Tibial nerve (tissue), 4 donors: ENCODE measurements at regions not wholly inside any gene's neighbourhood (a gene's known extent, or its start where the extent isn't known, plus 50 kb on each side); places are given as distances from the start of the nearest gene placed in this dataset.

Source experiments
- DNase-seq, 2 donors: peaks; one replicate each; pipeline ENCODE4 v3.0.0-alpha.2; 2019; ENCODE audit warnings: low spot score in 2 of 2
- H3K27ac ChIP-seq, 4 donors: fragments of 200-600 bp; sonication (generic) in 3 of 4; one replicate each; pipeline ENCODE4 v1.5.1; 2017 to 2019; ENCODE audit warnings: mild to moderate bottlenecking in 1 of 4
- H3K27me3 ChIP-seq, 2 donors: fragments of 200-600 bp; sonication (generic) in 1 of 2; one replicate each; pipeline versions ENCODE4 v1.5.1 to v1.6.0; 2017 to 2019
- H3K36me3 ChIP-seq, 3 donors: fragments of 200-600 bp; sonication (generic); one replicate each; pipeline ENCODE4 v1.5.1; 2018 to 2019
- H3K4me1 ChIP-seq, 4 donors: fragments of 200-600 bp; sonication (generic) in 3 of 4; one replicate each; pipeline ENCODE4 v1.5.1; 2017 to 2019
- H3K4me3 ChIP-seq, 4 donors: fragments of 200-600 bp; sonication (generic) in 3 of 4; one replicate each; pipeline ENCODE4 v1.5.1; 2017 to 2019; ENCODE audit warnings: mild to moderate bottlenecking in 1 of 4, moderate library complexity in 1 of 4
- H3K9me3 ChIP-seq, 4 donors: fragments of 200-600 bp; sonication (generic) in 3 of 4; one replicate each; pipeline ENCODE4 v1.5.1; 2017 to 2019
- EP300 ChIP-seq, 2 donors: sonication (generic); formaldehyde crosslinking; IDR thresholded peaks; one replicate each; pipeline ENCODE4 v1.6.1; 2017; ENCODE audit warnings: antibody characterized with exemption in 2 of 2, mild to moderate bottlenecking in 1 of 2
- POLR2A ChIP-seq, 2 donors: fragments of 450-650 bp; IDR thresholded peaks; one replicate each; pipeline ENCODE4 v1.6.1; 2017; ENCODE audit warnings: antibody characterized with exemption in 2 of 2, mild to moderate bottlenecking in 2 of 2, moderate library complexity in 2 of 2
- WGBS, 2 donors: methylation state at CpG; one replicate each; pipeline ENCODE4 v1.1.5; 2018; 5-methylcytosine and 5-hydroxymethylcytosine counted together
- TF ChIP-seq, protein P1 (sequence below), 5 experiments: fragments of 200-600 bp in 3 of 5; fragments of 450-650 bp in 2 of 5; sonication (generic) in 3 of 5; IDR thresholded peaks; one replicate each; pipeline ENCODE4 v1.5.1; 2016 to 2019; ENCODE audit warnings: antibody characterized with exemption in 5 of 5, mild to moderate bottlenecking in 3 of 5, moderate library complexity in 2 of 5

- H3K4me1 ChIP-seq = no peaks in the 10 kb centered on the region
- TF ChIP-seq, protein P1, sequence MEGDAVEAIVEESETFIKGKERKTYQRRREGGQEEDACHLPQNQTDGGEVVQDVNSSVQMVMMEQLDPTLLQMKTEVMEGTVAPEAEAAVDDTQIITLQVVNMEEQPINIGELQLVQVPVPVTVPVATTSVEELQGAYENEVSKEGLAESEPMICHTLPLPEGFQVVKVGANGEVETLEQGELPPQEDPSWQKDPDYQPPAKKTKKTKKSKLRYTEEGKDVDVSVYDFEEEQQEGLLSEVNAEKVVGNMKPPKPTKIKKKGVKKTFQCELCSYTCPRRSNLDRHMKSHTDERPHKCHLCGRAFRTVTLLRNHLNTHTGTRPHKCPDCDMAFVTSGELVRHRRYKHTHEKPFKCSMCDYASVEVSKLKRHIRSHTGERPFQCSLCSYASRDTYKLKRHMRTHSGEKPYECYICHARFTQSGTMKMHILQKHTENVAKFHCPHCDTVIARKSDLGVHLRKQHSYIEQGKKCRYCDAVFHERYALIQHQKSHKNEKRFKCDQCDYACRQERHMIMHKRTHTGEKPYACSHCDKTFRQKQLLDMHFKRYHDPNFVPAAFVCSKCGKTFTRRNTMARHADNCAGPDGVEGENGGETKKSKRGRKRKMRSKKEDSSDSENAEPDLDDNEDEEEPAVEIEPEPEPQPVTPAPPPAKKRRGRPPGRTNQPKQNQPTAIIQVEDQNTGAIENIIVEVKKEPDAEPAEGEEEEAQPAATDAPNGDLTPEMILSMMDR (IDR thresholded peaks at IDR 0.05) = no peak
- no peak for TF ChIP-seq POLR2A (IDR thresholded peaks at IDR 0.05)
- TF ChIP-seq EP300 (IDR thresholded peaks at IDR 0.05) = no peak
- DNase-seq = no peak
- no peak overlapping the region for H3K4me3 ChIP-seq
- no peaks in the 10 kb centered on the region for H3K27me3 ChIP-seq
- no peaks in the 10 kb centered on the region for H3K36me3 ChIP-seq
- H3K27ac ChIP-seq = no peak overlapping the region
- peaks cover 0 to 17% (median 0%) of the 10 kb centered on the region in 4 donors for H3K9me3 ChIP-seq
- WGBS, 2 donors = 82 to 85% methylated on average over 5 of the region's 5 CpGs
Observed at GRCh38 chr6:156420172-156420993, 356.8 kb upstream of the ARID1B start.

DNA sequence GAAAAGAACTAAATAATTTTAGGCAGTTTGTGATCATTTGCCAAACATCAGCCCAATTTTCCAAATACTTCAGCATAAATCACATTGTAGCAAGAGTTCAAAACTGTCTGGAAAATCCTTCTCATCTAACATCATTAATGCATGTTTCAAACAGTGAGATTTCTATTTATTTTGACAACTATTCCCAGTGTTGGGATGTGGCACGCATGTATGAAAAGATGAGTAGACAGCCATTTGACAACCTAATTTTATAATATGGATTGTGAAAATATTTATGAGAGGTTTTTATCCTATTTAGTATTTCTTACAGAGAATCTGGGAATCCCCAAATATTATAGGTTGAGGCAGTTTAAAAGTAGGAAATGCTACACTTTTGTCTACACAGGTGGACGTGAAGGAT is 357.6 kb upstream of the ARID1B start:
- Histone ChIP-seq H3K4me1 (no peaks in the 10 kb centered on the region), H3K4me3 (no peak overlapping the region), H3K27ac (no peak overlapping the region), H3K36me3 (no peaks in the 10 kb centered on the region), H3K27me3 (no peaks in the 10 kb centered on the region), H3K9me3 (peaks cover 0 to 17% (median 0%) of the 10 kb centered on the region in 4 donors)
- WGBS, 2 donors = 77 to 86% methylated on average over 2 of the region's 2 CpGs
- TF ChIP-seq, protein P1 (IDR thresholded peaks at IDR 0.05) = no peak
- TF ChIP-seq EP300 (IDR thresholded peaks at IDR 0.05) (no peak), POLR2A (IDR thresholded peaks at IDR 0.05) (no peak)
- DNase-seq = no peak

GRCh38 chr6:156418253-156418652 is 358.9 kb upstream of the ARID1B start:
- H3K4me1 ChIP-seq = no peaks in the 10 kb centered on the region
- H3K9me3 ChIP-seq = peaks cover 0 to 15% (median 0%) of the 10 kb centered on the region in 4 donors
- 77 to 83% methylated on average over 1 of the region's 1 CpG for WGBS, 2 donors
- H3K36me3 ChIP-seq = no peaks in the 10 kb centered on the region
- TF ChIP-seq EP300 (IDR thresholded peaks at IDR 0.05) = no peak
- TF ChIP-seq, protein P1 (IDR thresholded peaks at IDR 0.05) = no peak
- TF ChIP-seq POLR2A (IDR thresholded peaks at IDR 0.05) = no peak
- H3K27ac ChIP-seq = no peak overlapping the region
- DNase-seq = no peak
- H3K4me3 ChIP-seq = no peak overlapping the region
- no peaks in the 10 kb centered on the region for H3K27me3 ChIP-seq

- TF ChIP-seq, protein P1 (IDR thresholded peaks at IDR 0.05) = no peak
- TF ChIP-seq POLR2A (IDR thresholded peaks at IDR 0.05) (no peak), EP300 (IDR thresholded peaks at IDR 0.05) (no peak)
- Histone ChIP-seq H3K27ac (no peak overlapping the region), H3K9me3 (peaks cover 0 to 15% (median 0%) of the 10 kb centered on the region in 4 donors), H3K4me3 (no peak overlapping the region), H3K4me1 (no peaks in the 10 kb centered on the region), H3K27me3 (no peaks in the 10 kb centered on the region), H3K36me3 (no peaks in the 10 kb centered on the region)
- DNase-seq = no peak
- 83 to 95% methylated on average over 1 of the region's 1 CpG for WGBS, 2 donors
Observed at GRCh38 chr6:156416391-156416790, 360.8 kb upstream of the ARID1B start.

DNA sequence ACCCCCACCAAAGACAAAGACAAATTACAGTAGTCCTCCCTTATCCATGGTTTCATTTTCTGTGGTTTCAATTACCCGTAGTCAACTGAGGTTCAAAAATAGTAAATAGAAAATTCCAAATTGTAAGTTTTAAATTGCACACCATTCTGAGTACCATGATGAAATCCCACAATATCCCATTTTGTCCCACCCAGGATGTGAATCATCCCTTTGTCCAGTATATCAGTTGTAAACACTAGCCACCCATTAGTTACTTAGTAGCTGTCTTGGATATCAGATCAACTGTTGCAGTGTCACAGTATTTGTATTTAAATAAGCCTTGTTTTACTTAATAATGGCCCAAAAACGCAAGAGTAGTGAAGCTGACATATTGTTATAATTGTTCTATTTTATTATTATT is 364.0 kb upstream of the ARID1B start:
- H3K9me3 ChIP-seq = peaks cover 0 to 15% (median 0%) of the 10 kb centered on the region in 4 donors
- no peak overlapping the region for H3K27ac ChIP-seq
- no peaks in the 10 kb centered on the region for H3K27me3 ChIP-seq
- 78 to 87% methylated on average over 2 of the region's 2 CpGs for WGBS, 2 donors
- DNase-seq = no peak
- H3K36me3 ChIP-seq = no peaks in the 10 kb centered on the region
- no peaks in the 10 kb centered on the region for H3K4me1 ChIP-seq
- TF ChIP-seq EP300 (IDR thresholded peaks at IDR 0.05) (no peak), POLR2A (IDR thresholded peaks at IDR 0.05) (no peak)
- TF ChIP-seq, protein P1 (IDR thresholded peaks at IDR 0.05) = no peak
- no peak overlapping the region for H3K4me3 ChIP-seq
